HEK293 (cell line): ENCODE measurements at regions not wholly inside any gene's neighbourhood (a gene's known extent, or its start where the extent isn't known, plus 50 kb on each side); places are given as distances from the start of the nearest gene placed in this dataset.

Experiments
- CTCF ChIA-PET: fragments of 350-600 bp; formaldehyde crosslinking; extraction: SDS; loops from one replicate; lab custom pipeline; 2021; ENCODE audit warnings: antibody characterized with exemption; lab: Yijun Ruan, JAX
- POLR2A ChIA-PET: fragments of 300-600 bp; formaldehyde crosslinking; extraction: SDS; loops from one replicate; lab custom pipeline; 2020; ENCODE audit warnings: antibody characterized with exemption, inconsistent platforms; lab: Yijun Ruan, JAX
- H3K27ac ChIP-seq: fragments of 200-500 bp; sonication (Bioruptor generic); 2 replicates; pipeline ENCODE4 v1.5.1; 2014; ENCODE audit warnings: low read depth, low read length, control low read depth, inconsistent platforms; ENCODE audit errors: extremely low read depth
- H3K36me3 ChIP-seq, 2 experiments: fragments of 200-500 bp in 1 of 2; sonication (Bioruptor generic) in 1 of 2; 1 replicate in 1 of 2; 2 replicates in 1 of 2; pipeline ENCODE4 v1.5.1; 2014 to 2017; ENCODE audit warnings: inconsistent platforms in 2 of 2, low read length in 2 of 2; ENCODE audit not compliant: control insufficient read depth in 2 of 2, insufficient read depth in 1 of 2
- H3K4me1 ChIP-seq: fragments of 200-500 bp; sonication (Bioruptor generic); 2 replicates; pipeline ENCODE4 v1.5.1; 2014; ENCODE audit warnings: mild to moderate bottlenecking, low read length, inconsistent platforms; ENCODE audit not compliant: control insufficient read depth, insufficient read depth
- H3K4me3 ChIP-seq: 2 replicates; pipeline ENCODE4 v1.5.1; 2011; ENCODE audit warnings: low read depth, mild to moderate bottlenecking, control low read depth, low read length, moderate library complexity
- H3K9me3 ChIP-seq: fragments of 200-500 bp; sonication (Bioruptor generic); 2 replicates; pipeline ENCODE4 v1.5.1; 2014; ENCODE audit warnings: low read depth, low read length, inconsistent platforms; ENCODE audit not compliant: control insufficient read depth, insufficient read depth
- AEBP2 ChIP-seq: fragments of 450-650 bp; formaldehyde crosslinking; IDR thresholded peaks from 2 replicates; pipeline ENCODE4 v1.5.1; 2016; ENCODE audit warnings: missing biosample characterization, missing genetic modification characterization, borderline replicate concordance
- GLIS2 ChIP-seq: fragments of 450-650 bp; formaldehyde crosslinking; IDR thresholded peaks from 2 replicates; pipeline ENCODE4 v1.5.1; 2016; ENCODE audit warnings: missing biosample characterization, missing genetic modification characterization
- ZBTB1 ChIP-seq: fragments of 450-650 bp; formaldehyde crosslinking; IDR thresholded peaks from 2 replicates; pipeline ENCODE4 v1.5.1; 2016; ENCODE audit warnings: missing biosample characterization, missing genetic modification characterization
- ZBTB10 ChIP-seq: fragments of 450-650 bp; formaldehyde crosslinking; IDR thresholded peaks from 2 replicates; pipeline ENCODE4 v1.5.1; 2016; ENCODE audit warnings: missing biosample characterization, missing genetic modification characterization
- ZBTB26 ChIP-seq: fragments of 450-650 bp; formaldehyde crosslinking; optimal IDR thresholded peaks from 2 replicates; pipeline ENCODE3; 2016; ENCODE audit warnings: missing biosample characterization, mild to moderate bottlenecking, missing genetic modification characterization
- ZNF175 ChIP-seq: fragments of 450-650 bp; formaldehyde crosslinking; IDR thresholded peaks from 2 replicates; pipeline ENCODE4 v1.5.1; 2016; ENCODE audit warnings: missing biosample characterization, missing genetic modification characterization
- ZNF202 ChIP-seq: fragments of 450-650 bp; formaldehyde crosslinking; IDR thresholded peaks from 2 replicates; pipeline ENCODE4 v1.5.1; 2016; ENCODE audit warnings: missing biosample characterization, missing genetic modification characterization, borderline replicate concordance
- ZNF280D ChIP-seq: fragments of 450-650 bp; formaldehyde crosslinking; IDR thresholded peaks from 2 replicates; pipeline ENCODE4 v1.5.1; 2016; ENCODE audit warnings: missing biosample characterization, missing genetic modification characterization
- ZNF302 ChIP-seq: fragments of 450-650 bp; formaldehyde crosslinking; IDR thresholded peaks from 2 replicates; pipeline ENCODE4 v1.5.1; 2016; ENCODE audit warnings: missing biosample characterization, missing genetic modification characterization, low read depth
- ZNF433 ChIP-seq: fragments of 450-650 bp; formaldehyde crosslinking; IDR thresholded peaks from 2 replicates; pipeline ENCODE4 v1.5.1; 2016; ENCODE audit warnings: missing biosample characterization, missing genetic modification characterization, low read depth
- ZNF514 ChIP-seq: fragments of 450-650 bp; formaldehyde crosslinking; IDR thresholded peaks from 2 replicates; pipeline ENCODE4 v1.5.1; 2016; ENCODE audit warnings: missing biosample characterization, missing genetic modification characterization
- ZNF518A ChIP-seq: fragments of 450-650 bp; formaldehyde crosslinking; conservative IDR thresholded peaks from 2 replicates; pipeline ENCODE4 v1.5.1; 2016; ENCODE audit warnings: low read depth, missing biosample characterization, missing genetic modification characterization
- ZNF621 ChIP-seq: fragments of 450-650 bp; formaldehyde crosslinking; IDR thresholded peaks from 2 replicates; pipeline ENCODE4 v1.5.1; 2017; ENCODE audit warnings: missing biosample characterization, missing genetic modification characterization
- ZNF704 ChIP-seq: fragments of 450-650 bp; formaldehyde crosslinking; IDR thresholded peaks from 2 replicates; pipeline ENCODE4 v1.5.1; 2016; ENCODE audit warnings: missing biosample characterization, missing genetic modification characterization
- ZSCAN4 ChIP-seq: fragments of 450-650 bp; formaldehyde crosslinking; IDR thresholded peaks from 2 replicates; pipeline ENCODE4 v1.5.1; 2017; ENCODE audit warnings: missing biosample characterization, missing genetic modification characterization

GRCh38 chr5:166058660-166059059 lies 2232.8 kb upstream of the WWC1 start:
- TF ChIP-seq ZNF280D: no peak
- TF ChIP-seq ZNF433 (tag by site-specific recombination): no peak
- no peak for TF ChIP-seq ZBTB1
- TF ChIP-seq ZBTB26 (tag by site-specific recombination): no peak
- TF ChIP-seq ZNF621 (tag by site-specific recombination): no peak
- no peak for TF ChIP-seq AEBP2
- TF ChIP-seq ZNF202: no peak
- no peak for TF ChIP-seq ZBTB10 (tag by site-specific recombination)
- TF ChIP-seq ZNF302 (tag by site-specific recombination): no peak
- POLR2A ChIA-PET: no interaction called here
- CTCF ChIA-PET: no interaction called here

GRCh38 chr5:166062094-166062493 lies 2229.4 kb upstream of the WWC1 start:
- no peak for TF ChIP-seq GLIS2
- Histone ChIP-seq H3K36me3 (no peaks in the 10 kb centered on the region), H3K27ac (no peak overlapping the region), H3K4me3 (no peak overlapping the region), H3K9me3 (no peaks in the 10 kb centered on the region), H3K4me1 (no peaks in the 10 kb centered on the region)
- POLR2A ChIA-PET: no interaction called here
- CTCF ChIA-PET: interaction anchor here (0.6 kb wide), 1 partner anchor 17 kb away, joined by 3 read pairs; no protein-coding TSS in a partner anchor

More at GRCh38 chr5:166058660-166059059, 2232.8 kb upstream of the WWC1 start:
- Histone ChIP-seq H3K27ac (no peak overlapping the region), H3K4me3 (no peak overlapping the region), H3K4me1 (no peaks in the 10 kb centered on the region), H3K9me3 (no peaks in the 10 kb centered on the region), H3K36me3 (no peaks in the 10 kb centered on the region)

GRCh38 chr5:166062719-166063118 lies 2228.7 kb upstream of the WWC1 start:
- Histone ChIP-seq H3K4me3 (no peak overlapping the region), H3K9me3 (no peaks in the 10 kb centered on the region), H3K4me1 (no peaks in the 10 kb centered on the region), H3K27ac (no peak overlapping the region), H3K36me3 (no peaks in the 10 kb centered on the region)
- ChIA-PET POLR2A (no interaction called here), CTCF (interaction anchor here (0.6 kb wide), 1 partner anchor 18 kb away, joined by 3 read pairs; no protein-coding TSS in a partner anchor)
- TF ChIP-seq GLIS2: no peak
- TF ChIP-seq ZNF518A: no peak
- no peak for TF ChIP-seq ZNF302 (tag by site-specific recombination)
- no peak for TF ChIP-seq ZSCAN4
- TF ChIP-seq ZNF514 (tag by site-specific recombination): no peak
- no peak for TF ChIP-seq ZNF175
- no peak for TF ChIP-seq ZNF704 (tag by site-specific recombination)
